ENCODE measurements at regions not wholly inside any gene's neighbourhood (a gene's known extent, or its start where the extent isn't known, plus 50 kb on each side); places are given as distances from the start of the nearest gene placed in this dataset.

- TF ChIP-seq, protein P1, sequence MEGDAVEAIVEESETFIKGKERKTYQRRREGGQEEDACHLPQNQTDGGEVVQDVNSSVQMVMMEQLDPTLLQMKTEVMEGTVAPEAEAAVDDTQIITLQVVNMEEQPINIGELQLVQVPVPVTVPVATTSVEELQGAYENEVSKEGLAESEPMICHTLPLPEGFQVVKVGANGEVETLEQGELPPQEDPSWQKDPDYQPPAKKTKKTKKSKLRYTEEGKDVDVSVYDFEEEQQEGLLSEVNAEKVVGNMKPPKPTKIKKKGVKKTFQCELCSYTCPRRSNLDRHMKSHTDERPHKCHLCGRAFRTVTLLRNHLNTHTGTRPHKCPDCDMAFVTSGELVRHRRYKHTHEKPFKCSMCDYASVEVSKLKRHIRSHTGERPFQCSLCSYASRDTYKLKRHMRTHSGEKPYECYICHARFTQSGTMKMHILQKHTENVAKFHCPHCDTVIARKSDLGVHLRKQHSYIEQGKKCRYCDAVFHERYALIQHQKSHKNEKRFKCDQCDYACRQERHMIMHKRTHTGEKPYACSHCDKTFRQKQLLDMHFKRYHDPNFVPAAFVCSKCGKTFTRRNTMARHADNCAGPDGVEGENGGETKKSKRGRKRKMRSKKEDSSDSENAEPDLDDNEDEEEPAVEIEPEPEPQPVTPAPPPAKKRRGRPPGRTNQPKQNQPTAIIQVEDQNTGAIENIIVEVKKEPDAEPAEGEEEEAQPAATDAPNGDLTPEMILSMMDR (IDR thresholded peaks at IDR 0.05): no peak
- TF ChIP-seq EP300 (IDR thresholded peaks at IDR 0.05) (no peak), POLR2A (IDR thresholded peaks at IDR 0.05) (no peak)
These were observed 139.9 kb downstream of the ZNF518B start for GRCh38 chr4:10317345-10317744.

Measured in ovary (tissue), 3 donors.